IPS DF 19.7 (cell line): ENCODE measurements at regions not wholly inside any gene's neighbourhood (a gene's known extent, or its start where the extent isn't known, plus 50 kb on each side); places are given as distances from the start of the nearest gene placed in this dataset.
A peak's percentile ranks its signal among the peaks of the same experiment; 100 is the strongest.

Source experiments
- DNase-seq: peaks from one replicate; pipeline ENCODE4 v3.0.0-alpha.2; 2013; ENCODE audit warnings: low read depth, low spot score

- DNase-seq = no peak
These were observed 407.2 kb downstream of the EFNA5 start for GRCh38 chr5:107263387-107264018.

GRCh38 chr5:107257885-107258520 is 412.7 kb downstream of the EFNA5 start:
- DNase-seq = no peak

- DNase-seq = no peak
These were observed 415.9 kb downstream of the EFNA5 start for GRCh38 chr5:107254902-107255234.

- no peak for DNase-seq
These were observed 416.4 kb downstream of the EFNA5 start for GRCh38 chr5:107254214-107254901.

- DNase-seq = no peak
These were observed 417.5 kb downstream of the EFNA5 start for GRCh38 chr5:107253246-107253645.

- no peak for DNase-seq
These were observed 419.6 kb downstream of the EFNA5 start for GRCh38 chr5:107251151-107251550.

- DNase-seq = peak; percentile 12
These were observed 422.6 kb downstream of the EFNA5 start for GRCh38 chr5:107248066-107248695.

DNA sequence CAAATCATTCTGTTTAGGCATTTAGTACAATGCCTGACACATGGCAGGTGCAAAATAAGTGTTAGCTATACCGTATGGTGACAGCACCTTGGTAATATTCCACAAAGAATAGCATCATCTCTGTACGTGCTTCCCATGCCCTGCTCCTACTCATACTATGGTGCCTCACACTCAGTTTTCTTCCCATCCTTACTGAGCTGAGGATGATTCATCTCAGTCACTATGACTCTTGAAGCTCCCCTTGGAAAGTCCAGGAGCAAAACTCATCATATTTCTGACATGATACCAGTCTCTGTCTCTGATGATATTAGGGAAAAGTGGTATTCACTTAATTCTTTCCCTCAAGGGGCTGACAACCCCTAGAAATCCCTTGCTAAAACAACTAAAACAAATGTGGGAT is 423.3 kb downstream of the EFNA5 start:
- no peak for DNase-seq

DNA sequence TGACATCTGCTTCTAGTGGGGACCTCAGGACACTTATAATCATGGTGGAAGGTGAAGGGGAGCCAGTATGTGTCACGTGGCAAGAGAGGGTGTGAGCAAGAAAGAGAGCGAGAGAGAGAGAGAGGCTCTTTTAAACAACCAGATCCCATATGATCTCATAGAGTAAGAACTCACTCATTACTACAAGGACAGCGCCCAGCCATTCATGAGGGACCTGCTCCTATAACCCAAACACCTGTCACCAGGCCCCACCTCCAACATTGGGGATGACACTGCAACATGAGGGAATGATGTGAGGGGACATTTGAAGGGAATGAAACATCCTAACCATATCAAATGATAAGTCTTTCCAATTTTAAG is 427.5 kb downstream of the EFNA5 start:
- DNase-seq = no peak

DNA sequence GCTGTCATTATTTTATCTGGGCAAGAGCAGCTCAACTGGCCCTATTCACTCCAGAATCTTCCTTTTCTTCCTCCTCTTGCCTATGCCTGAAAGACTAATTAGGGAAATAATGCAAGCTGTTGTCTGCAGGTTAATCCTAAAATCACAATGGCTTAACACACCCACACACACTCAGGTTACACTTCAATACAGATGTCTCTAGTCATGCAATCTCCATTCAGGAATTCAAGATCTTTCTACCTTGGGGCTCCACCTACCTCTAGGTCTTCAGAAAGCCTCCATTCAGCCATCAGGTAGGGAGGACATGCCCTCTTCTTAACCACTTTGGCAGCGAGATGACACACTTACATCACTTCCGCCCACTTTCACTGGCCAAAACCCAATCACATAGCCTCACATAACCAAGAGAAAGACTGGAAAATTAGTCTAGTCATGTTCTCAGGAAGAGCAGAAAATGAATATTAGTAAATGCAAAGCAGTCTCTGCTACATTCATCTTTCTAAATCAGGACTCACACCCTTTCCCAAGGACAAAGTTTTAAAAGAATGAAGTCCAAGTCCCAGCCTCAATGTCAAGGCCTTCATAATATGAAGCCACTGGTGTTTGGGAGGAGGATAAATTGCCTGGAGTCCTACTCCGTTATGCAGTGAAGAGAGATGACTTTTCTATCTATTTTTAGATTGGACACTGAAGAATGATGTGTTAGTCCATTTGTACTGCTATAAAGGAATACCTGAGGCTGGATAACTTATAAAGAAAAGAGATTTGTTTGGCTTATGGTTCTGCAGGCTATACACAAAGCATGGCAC is 428.1 kb downstream of the EFNA5 start:
- DNase-seq = peak; percentile 3

DNA sequence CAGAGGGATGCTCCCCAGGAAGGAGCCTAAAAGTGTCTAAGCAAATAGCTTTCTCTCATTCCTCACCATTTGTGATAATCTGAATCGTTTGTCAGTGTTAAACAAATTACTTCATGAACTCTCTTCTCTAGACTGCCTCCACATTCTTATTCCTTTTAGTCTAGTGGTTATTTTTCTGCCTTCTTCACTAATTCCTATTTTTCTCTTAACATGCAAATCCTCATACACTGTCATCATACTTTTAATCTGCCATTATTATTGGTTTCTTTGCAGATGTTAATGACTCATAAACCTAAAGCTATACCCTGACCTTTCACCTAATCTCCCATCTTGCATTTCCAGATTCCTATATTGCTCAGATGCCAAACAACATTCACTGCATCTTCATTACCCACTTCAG is 428.9 kb downstream of the EFNA5 start:
- DNase-seq = no peak

GRCh38 chr5:107235167-107235566 is 435.6 kb downstream of the EFNA5 start:
- DNase-seq = no peak

DNA sequence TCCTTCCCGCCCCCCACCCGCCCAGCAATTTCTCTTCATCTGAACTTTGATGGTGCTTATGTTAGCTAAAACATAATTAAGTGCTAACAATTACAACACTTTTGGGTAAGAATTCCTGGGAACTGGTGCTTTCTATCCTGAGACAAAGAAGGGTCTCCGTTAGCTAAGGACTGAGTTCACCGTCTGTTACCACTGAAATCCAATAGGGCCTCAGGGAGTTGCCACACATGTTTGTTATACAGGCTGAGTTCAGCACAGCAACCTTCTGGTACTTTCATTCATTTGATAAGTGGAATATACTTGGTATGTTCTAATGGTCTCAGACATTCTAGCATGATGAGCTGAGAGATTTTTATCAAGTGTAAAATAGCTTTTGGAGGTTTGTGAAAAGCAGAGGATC is 437.9 kb downstream of the EFNA5 start:
- no peak for DNase-seq

DNA sequence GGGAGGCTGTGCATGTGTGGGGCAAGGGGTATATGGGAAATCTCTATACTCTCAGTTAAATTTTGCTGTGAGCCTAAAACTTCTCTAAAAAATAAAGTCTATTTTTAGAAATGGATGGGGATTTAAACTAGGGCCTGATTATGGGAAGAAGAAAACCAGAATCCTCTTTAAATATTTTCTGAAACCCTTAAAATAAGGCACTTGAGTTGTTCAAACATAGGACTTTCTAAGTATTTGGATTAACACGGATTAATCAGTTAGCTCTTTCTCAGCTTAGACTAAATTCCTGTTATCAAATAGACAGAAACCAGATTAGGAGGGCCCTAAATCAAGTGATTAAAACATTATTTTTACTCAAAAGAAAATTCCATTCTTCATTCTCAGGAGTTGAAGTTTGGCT is 438.4 kb downstream of the EFNA5 start:
- DNase-seq = no peak

- no peak for DNase-seq
These were observed 439.5 kb downstream of the EFNA5 start for GRCh38 chr5:107231191-107231590.

DNA sequence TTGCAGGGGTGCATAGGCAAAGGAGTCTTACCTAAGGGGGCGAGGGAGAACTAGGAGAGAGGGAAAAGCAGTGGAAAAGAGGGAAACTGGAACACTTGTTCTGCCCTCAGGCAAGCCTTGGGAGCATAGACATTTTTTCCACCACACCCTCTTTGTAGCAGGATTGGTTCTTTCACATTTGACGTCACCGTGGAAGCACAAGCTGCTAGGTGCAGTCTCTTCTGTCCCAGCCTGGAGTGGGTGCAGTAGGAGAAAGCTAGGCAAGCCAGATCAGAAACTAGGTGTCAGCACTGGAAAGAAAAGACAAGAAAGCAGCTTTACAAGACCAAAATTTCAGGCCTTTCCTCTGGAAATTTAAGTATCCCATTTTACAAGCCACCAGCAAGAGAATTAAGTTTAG is 440.4 kb downstream of the EFNA5 start:
- no peak for DNase-seq

DNA sequence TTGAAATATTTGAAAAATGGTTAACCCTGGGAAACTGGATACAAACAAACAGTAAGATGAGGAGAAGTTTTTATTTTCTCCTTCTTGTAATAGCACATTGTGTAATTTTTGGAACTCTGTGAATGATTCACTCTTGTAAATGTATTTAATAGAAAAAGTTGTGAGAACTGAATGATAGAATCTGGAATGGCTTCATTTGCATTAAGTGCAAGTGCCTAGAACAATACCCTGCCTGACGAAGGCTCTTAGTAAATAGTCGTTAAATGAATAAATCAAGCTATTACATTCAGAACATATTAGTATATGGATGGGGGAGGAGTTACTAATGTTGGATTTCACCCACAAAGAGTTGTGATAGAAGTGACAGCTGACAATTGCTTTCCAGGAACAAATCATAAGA is 442.5 kb downstream of the EFNA5 start:
- DNase-seq = no peak

DNA sequence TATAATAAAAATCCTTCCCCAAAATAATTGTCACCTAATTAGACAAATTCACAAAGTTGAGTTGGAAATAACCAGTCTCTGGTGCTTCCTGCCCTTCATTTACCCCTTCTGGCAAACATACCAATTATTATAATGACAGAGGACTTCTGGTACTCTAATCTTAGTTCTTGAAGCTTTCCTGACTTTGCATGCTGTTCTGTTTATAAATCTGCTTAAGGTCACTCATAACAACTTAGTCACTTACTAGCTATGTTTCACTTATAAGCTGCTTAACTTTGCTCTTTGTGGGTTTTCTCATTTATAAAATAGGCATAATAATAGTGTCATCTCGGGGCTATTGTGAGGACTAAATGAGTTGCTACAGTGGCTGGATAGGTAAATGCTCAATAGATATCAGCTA is 446.5 kb downstream of the EFNA5 start:
- no peak for DNase-seq

DNA sequence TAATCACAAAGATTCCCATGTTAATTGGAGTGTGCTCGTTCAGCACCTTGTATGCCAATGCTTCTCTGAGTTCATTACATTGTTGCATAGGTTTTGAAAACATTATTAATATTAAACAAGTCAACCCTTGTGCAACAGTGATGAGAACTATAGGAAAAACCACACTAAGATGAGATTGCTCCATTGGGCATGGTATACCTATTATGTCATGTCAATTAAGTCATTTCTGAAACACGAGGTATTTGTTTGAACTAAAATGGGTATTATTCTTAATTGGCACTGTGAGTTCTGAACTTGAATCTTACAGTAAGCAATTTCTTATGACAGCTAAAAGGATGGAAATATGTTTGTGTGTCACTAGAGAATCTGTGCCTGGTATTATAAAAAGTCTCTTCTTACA is 447.7 kb downstream of the EFNA5 start:
- no peak for DNase-seq

DNA sequence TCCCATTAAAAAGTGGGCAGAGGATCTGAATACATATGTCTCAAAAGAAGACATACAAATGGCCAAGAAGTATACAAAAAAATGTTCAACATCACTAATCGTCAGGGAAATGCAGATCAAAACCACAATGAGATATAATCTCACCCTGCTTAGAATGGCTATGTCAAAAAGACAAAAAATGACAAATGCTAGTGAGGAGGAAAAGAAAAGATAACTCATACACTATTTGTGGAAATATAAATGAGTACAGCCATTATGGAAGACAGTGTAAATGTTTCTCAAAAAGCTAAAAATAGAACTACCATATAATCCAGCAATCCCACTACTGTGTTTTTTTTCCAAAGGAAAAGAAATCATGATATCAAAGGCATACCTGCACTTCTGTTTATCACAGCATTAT is 450.7 kb downstream of the EFNA5 start:
- no peak for DNase-seq

DNA sequence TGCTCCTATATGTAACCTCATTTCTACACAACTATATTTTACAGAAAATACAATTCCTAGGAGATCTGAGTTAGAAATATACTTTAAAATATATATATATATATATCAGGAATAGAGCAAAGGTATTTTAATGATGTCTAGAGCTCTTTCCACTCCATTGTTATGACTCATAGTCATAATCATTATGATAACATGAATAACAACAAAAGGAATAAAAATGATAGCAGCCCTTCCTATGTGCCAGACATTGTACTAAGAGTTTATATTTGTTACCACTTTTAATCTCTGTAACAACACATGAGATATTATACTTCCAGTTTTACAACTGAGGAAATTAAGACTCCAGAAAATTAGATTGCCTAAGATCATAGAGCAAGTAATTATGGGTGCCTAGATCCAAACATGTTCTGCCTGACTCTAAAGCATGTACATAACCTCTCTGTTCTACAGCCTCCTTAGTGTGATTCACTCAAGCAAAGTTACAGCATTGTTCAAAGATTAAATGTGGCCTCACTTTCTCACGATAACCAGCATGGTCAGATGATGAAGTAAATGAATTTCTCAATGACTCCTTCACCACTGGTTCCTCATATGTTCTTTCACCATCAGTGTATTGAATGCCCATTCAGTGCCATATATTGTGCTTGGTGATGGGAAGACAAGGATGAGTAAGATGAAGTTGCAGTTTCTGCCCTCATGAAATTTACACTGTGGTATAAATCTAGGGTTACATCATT is 452.1 kb downstream of the EFNA5 start:
- DNase-seq = no peak
